ENCODE measurements at regions not wholly inside any gene's neighbourhood (a gene's known extent, or its start where the extent isn't known, plus 50 kb on each side); places are given as distances from the start of the nearest gene placed in this dataset.

GRCh38 chr18:59055345-59056032 is 84.2 kb upstream of the SEC11C start:
- TF ChIP-seq POLR2A (IDR thresholded peaks at IDR 0.05) (no peak), CTCF (IDR thresholded peaks at IDR 0.05 in 4 of 5, conservative IDR thresholded peaks at IDR 0.05 in 1 of 5) (no peak)
